Gastroesophageal sphincter (tissue), 4 donors: ENCODE measurements at regions not wholly inside any gene's neighbourhood (a gene's known extent, or its start where the extent isn't known, plus 50 kb on each side); places are given as distances from the start of the nearest gene placed in this dataset.

Source experiments
- ATAC-seq: fragments of 150-250 bp; one replicate; pipeline ENCODE4 v1.9.1; 2016; ENCODE audit warnings: mild to moderate bottlenecking, moderate library complexity
- H3K27ac ChIP-seq, 4 donors: fragments of 200-600 bp; sonication (generic) in 3 of 4; 1 replicate in 3 of 4; 2 replicates in 1 of 4; pipeline ENCODE4 v1.5.1; 2016 to 2019
- H3K27me3 ChIP-seq: fragments of 200-600 bp; sonication (generic); one replicate; pipeline ENCODE4 v1.5.1; 2019
- H3K36me3 ChIP-seq, 2 donors: fragments of 200-600 bp; sonication (generic); one replicate each; pipeline ENCODE4 v1.5.1; 2019; ENCODE audit warnings: control low read depth in 1 of 2
- H3K4me1 ChIP-seq, 3 donors: fragments of 200-600 bp; sonication (generic); 1 replicate in 2 of 3; 2 replicates in 1 of 3; pipeline ENCODE4 v1.5.1; 2016 to 2019; ENCODE audit warnings: control low read depth in 2 of 3
- H3K4me3 ChIP-seq, 2 donors: fragments of 200-600 bp; sonication (generic); one replicate each; pipeline ENCODE4 v1.5.1; 2019; ENCODE audit warnings: mild to moderate bottlenecking in 1 of 2, moderate library complexity in 1 of 2
- H3K9me3 ChIP-seq, 3 donors: fragments of 200-600 bp; sonication (generic); one replicate each; pipeline ENCODE4 v1.5.1; 2017 to 2019; ENCODE audit warnings: control low read depth in 2 of 3
- CTCF ChIP-seq, 4 experiments: fragments of 200-600 bp in 2 of 4; fragments of 450-650 bp in 2 of 4; sonication (generic) in 1 of 4; IDR thresholded peaks; one replicate each; pipeline ENCODE4 v1.5.1; 2017 to 2019; ENCODE audit warnings: antibody characterized with exemption in 4 of 4, mild to moderate bottlenecking in 2 of 4, moderate library complexity in 2 of 4
- EP300 ChIP-seq: sonication (generic); formaldehyde crosslinking; IDR thresholded peaks from one replicate; pipeline ENCODE4 v1.6.1; 2017; ENCODE audit warnings: antibody characterized with exemption, mild to moderate bottlenecking
- POLR2A ChIP-seq, 2 donors: fragments of 450-650 bp; IDR thresholded peaks; one replicate each; pipeline ENCODE4 v1.6.1; 2017; ENCODE audit warnings: antibody characterized with exemption in 2 of 2, mild to moderate bottlenecking in 2 of 2, moderate library complexity in 1 of 2
- POLR2AphosphoS5 ChIP-seq: sonication (generic); formaldehyde crosslinking; IDR thresholded peaks from one replicate; pipeline ENCODE4 v1.6.1; 2017; ENCODE audit warnings: antibody characterized with exemption
- WGBS, 2 donors: methylation state at CpG; one replicate each; pipeline ENCODE4 v1.1.5; 2018; ENCODE audit warnings: low coverage in 1 of 2; 5-methylcytosine and 5-hydroxymethylcytosine counted together

DNA sequence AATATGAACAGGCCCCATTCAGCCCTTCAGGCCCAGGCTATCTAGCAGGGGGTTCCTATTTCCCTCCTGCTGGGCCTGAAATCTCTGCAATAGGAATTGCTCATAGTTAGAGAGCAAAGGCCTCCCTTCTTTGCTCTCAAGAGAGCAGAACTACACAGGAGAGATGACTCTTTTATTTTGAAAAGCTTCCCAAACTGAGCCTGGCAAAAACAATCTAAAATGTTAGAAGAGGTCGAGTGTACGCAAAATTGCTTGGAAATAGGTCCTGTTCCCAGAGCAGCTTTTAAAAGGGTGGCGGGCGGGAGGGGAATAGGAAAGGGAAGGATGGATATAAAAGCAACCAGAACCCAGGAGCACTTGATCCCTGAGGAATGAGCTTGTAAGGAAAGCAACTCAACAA is 68.4 kb upstream of the APCDD1 start:
- TF ChIP-seq EP300: no peak
- 49 to 58% methylated on average over 3 to 4 of the region's 4 CpGs for WGBS, 2 donors
- peak overlapping the region in 1 of 4 donors; percentile 17 for H3K27ac ChIP-seq
- H3K4me1 ChIP-seq: no peaks in the 10 kb centered on the region
- no peak overlapping the region for H3K4me3 ChIP-seq
- H3K27me3 ChIP-seq: peaks cover 4% of the 10 kb centered on the region
- no peaks in the 10 kb centered on the region for H3K9me3 ChIP-seq
- no peaks in the 10 kb centered on the region for H3K36me3 ChIP-seq
- peak; percentile 61 for ATAC-seq

- WGBS, 2 donors: 80 to 92% methylated on average over 2 of the region's 2 CpGs
- Histone ChIP-seq H3K4me1 (no peaks in the 10 kb centered on the region), H3K9me3 (no peaks in the 10 kb centered on the region), H3K36me3 (no peaks in the 10 kb centered on the region), H3K27me3 (peaks cover 4% of the 10 kb centered on the region), H3K4me3 (no peak overlapping the region), H3K27ac (no peak overlapping the region)
- ATAC-seq: no peak
- TF ChIP-seq POLR2AphosphoS5 (no peak), CTCF (IDR thresholded peaks at IDR 0.05) (no peak)
Measured at GRCh38 chr18:10386956-10387355, 67.5 kb upstream of the APCDD1 start.

GRCh38 chr18:10387399-10387798 is 67.0 kb upstream of the APCDD1 start:
- WGBS, 2 donors: 66 to 74% methylated on average over 3 of the region's 3 CpGs
- TF ChIP-seq POLR2A (IDR thresholded peaks at IDR 0.05): no peak
- no peak for TF ChIP-seq EP300
- TF ChIP-seq POLR2AphosphoS5: no peak
- TF ChIP-seq CTCF (IDR thresholded peaks at IDR 0.05): no peak

DNA sequence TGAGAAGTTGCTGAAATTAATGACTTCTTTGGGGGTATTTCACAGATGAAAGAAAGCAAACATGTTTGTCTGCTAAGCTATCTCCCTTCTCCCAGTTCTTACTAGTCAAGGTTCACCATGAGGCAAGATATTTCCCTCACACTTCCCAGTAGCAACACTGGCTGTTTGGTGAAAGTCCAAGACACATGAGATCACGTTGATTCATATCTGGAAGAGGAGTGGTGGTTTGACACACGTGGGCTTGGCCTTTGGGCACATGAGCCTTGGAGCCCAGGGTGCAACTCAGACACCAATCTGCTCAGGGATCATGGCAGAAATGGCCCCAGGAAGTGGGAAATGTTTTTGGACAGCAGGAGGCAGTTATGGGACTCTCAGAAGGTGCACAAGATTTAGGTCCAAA is 66.1 kb upstream of the APCDD1 start:
- H3K4me1 ChIP-seq: no peaks in the 10 kb centered on the region
- H3K4me3 ChIP-seq: no peak overlapping the region
- no peak overlapping the region for H3K27ac ChIP-seq
- H3K27me3 ChIP-seq: peaks cover 4% of the 10 kb centered on the region
- no peak for ATAC-seq
- 43 to 50% methylated on average over 1 to 2 of the region's 2 CpGs for WGBS, 2 donors
- no peaks in the 10 kb centered on the region for H3K36me3 ChIP-seq
- no peaks in the 10 kb centered on the region for H3K9me3 ChIP-seq
- TF ChIP-seq POLR2A (IDR thresholded peaks at IDR 0.05) (no peak), EP300 (no peak), CTCF (IDR thresholded peaks at IDR 0.05) (no peak), POLR2AphosphoS5 (no peak)

More at GRCh38 chr18:10387399-10387798, 67.0 kb upstream of the APCDD1 start:
- Histone ChIP-seq H3K4me1 (no peaks in the 10 kb centered on the region), H3K4me3 (no peak overlapping the region), H3K27ac (no peak overlapping the region), H3K27me3 (peaks cover 4% of the 10 kb centered on the region), H3K9me3 (no peaks in the 10 kb centered on the region), H3K36me3 (no peaks in the 10 kb centered on the region)
- ATAC-seq: no peak

- H3K4me1 ChIP-seq: peaks cover 0 to 12% (median 0%) of the 10 kb centered on the region in 3 donors
- no peak overlapping the region for H3K27ac ChIP-seq
- no peaks in the 10 kb centered on the region for H3K36me3 ChIP-seq
- no peak overlapping the region for H3K4me3 ChIP-seq
- no peak for ATAC-seq
- no peaks in the 10 kb centered on the region for H3K9me3 ChIP-seq
- no peak for TF ChIP-seq EP300
- no peak for TF ChIP-seq CTCF (IDR thresholded peaks at IDR 0.05)
- no peak for TF ChIP-seq POLR2AphosphoS5
- TF ChIP-seq POLR2A (IDR thresholded peaks at IDR 0.05): no peak
- no peaks in the 10 kb centered on the region for H3K27me3 ChIP-seq
Measured at GRCh38 chr18:10391506-10391905, 62.9 kb upstream of the APCDD1 start.

GRCh38 chr18:10397004-10397403 is 57.4 kb upstream of the APCDD1 start:
- H3K9me3 ChIP-seq: no peaks in the 10 kb centered on the region
- H3K27ac ChIP-seq: no peak overlapping the region
- no peak for TF ChIP-seq EP300
- TF ChIP-seq CTCF (IDR thresholded peaks at IDR 0.05): no peak
- TF ChIP-seq POLR2A (IDR thresholded peaks at IDR 0.05): no peak
- no peak for TF ChIP-seq POLR2AphosphoS5
- peaks cover 0 to 23% (median 0%) of the 10 kb centered on the region in 3 donors for H3K4me1 ChIP-seq
- 85 to 90% methylated on average over 3 to 4 of the region's 4 CpGs for WGBS, 2 donors
- no peaks in the 10 kb centered on the region for H3K36me3 ChIP-seq
- H3K4me3 ChIP-seq: no peak overlapping the region
- ATAC-seq: no peak
- H3K27me3 ChIP-seq: no peaks in the 10 kb centered on the region
